ENCODE measurements at regions not wholly inside any gene's neighbourhood (a gene's known extent, or its start where the extent isn't known, plus 50 kb on each side); places are given as distances from the start of the nearest gene placed in this dataset.
"Not testable (repeated sequence)": the region's sequence is repeated elsewhere in the genome, so short reads cannot be mapped to it uniquely, and the experiment has no call there.

DNA sequence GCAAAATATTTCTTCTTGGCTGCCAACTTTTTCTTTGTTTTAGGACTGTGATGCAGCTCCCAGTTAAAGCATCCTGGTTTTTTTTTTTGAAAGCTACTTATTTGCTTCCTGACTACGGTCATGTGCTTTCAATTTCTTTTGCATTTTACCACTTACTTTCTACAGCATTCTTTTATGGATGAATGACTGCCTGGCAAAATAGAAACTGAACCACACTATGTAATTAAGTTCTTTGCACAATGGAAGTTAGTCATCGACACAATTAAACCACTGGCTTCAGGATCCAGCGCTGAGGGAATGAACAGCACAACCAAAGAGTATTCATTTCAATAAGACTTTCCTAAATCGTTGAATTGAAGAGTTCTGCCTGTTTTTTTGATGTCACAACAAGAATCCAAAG is 82.2 kb upstream of the EPHA3 start:
- Mint-ChIP-seq H3K27me3 (ENCODE audit: insufficient read depth, unreplicated experiment) (no peaks in the 10 kb centered on the region), H3K36me3 (ENCODE audit: insufficient read depth, unreplicated experiment) (no peaks in the 10 kb centered on the region), H3K27ac (ENCODE audit: unreplicated experiment) (no peak overlapping the region), H3K4me3 (ENCODE audit: unreplicated experiment) (no peak overlapping the region), H3K9me3 (ENCODE audit: unreplicated experiment) (no peaks in the 10 kb centered on the region), H3K4me1 (ENCODE audit: low read depth, unreplicated experiment) (no peaks in the 10 kb centered on the region)
- TF ChIP-seq, protein P1, sequence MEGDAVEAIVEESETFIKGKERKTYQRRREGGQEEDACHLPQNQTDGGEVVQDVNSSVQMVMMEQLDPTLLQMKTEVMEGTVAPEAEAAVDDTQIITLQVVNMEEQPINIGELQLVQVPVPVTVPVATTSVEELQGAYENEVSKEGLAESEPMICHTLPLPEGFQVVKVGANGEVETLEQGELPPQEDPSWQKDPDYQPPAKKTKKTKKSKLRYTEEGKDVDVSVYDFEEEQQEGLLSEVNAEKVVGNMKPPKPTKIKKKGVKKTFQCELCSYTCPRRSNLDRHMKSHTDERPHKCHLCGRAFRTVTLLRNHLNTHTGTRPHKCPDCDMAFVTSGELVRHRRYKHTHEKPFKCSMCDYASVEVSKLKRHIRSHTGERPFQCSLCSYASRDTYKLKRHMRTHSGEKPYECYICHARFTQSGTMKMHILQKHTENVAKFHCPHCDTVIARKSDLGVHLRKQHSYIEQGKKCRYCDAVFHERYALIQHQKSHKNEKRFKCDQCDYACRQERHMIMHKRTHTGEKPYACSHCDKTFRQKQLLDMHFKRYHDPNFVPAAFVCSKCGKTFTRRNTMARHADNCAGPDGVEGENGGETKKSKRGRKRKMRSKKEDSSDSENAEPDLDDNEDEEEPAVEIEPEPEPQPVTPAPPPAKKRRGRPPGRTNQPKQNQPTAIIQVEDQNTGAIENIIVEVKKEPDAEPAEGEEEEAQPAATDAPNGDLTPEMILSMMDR (IDR thresholded peaks at IDR 0.05; ENCODE audit: insufficient read depth in 1 of 2, low read depth in 1 of 2, low read length in 1 of 2, severe bottlenecking in 1 of 2, unreplicated experiment in 1 of 2) = no peak
- no TSS peak for BruUV-seq (replicated peaks)
- ChIA-PET CTCF (no interaction called here), POLR2A (no interaction called here)
- DNase-seq = no peak
- Histone ChIP-seq H3K4me1 (no peaks in the 10 kb centered on the region), H3K27me3 (replicated peaks; ENCODE audit: control insufficient read depth, insufficient read depth, low read length) (no peaks in the 10 kb centered on the region), H3K4me3 (ENCODE audit: low read depth, low read length) (no peak overlapping the region), H3K9me3 (no peaks in the 10 kb centered on the region), H3K36me3 (ENCODE audit: control insufficient read depth, insufficient read depth, low read length) (no peaks in the 10 kb centered on the region)
- intact Hi-C loops (cut with micrococcal nuclease; ENCODE audit: unreplicated experiment) = no loop called here

DNA sequence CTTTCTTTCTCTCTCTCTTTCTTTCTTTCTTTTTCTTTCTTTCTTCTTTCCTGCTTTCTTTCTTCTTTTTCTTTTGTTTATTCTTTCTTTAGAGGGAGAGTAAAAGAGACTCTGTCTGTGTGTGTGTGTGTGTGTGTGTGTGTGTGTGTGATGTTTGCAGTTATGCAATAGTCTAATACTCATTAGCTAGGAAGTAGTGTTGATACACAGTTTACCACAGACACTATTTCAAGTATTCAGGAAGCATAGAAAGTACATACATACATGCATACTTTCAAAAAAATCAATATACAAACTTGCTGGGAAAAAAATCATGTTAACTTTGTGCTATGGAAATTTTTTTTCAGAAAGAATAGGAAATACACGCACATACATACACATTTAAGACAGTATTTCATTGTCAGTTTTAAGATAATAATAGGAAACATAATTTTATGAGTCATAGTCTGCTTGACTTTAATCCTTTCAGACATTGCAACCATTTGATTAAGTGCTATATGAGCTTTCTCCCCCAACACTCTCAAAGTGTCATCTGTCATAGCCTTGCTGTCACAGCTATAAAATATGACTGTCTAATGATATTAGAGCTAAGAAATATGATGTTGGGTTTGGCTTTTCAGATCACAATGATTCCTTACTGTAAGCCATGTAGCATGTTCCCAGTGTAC is 74.9 kb upstream of the EPHA3 start:
- Mint-ChIP-seq H3K36me3 (ENCODE audit: insufficient read depth, unreplicated experiment) (no peaks in the 10 kb centered on the region), H3K9me3 (ENCODE audit: unreplicated experiment) (peaks cover 8% of the 10 kb centered on the region), H3K4me1 (ENCODE audit: low read depth, unreplicated experiment) (no peaks in the 10 kb centered on the region), H3K4me3 (ENCODE audit: unreplicated experiment) (no peak overlapping the region), H3K27me3 (ENCODE audit: insufficient read depth, unreplicated experiment) (no peaks in the 10 kb centered on the region), H3K27ac (ENCODE audit: unreplicated experiment) (no peak overlapping the region)
- ChIA-PET CTCF (no interaction called here), POLR2A (no interaction called here)
- Histone ChIP-seq H3K36me3 (ENCODE audit: control insufficient read depth, insufficient read depth, low read length) (no peaks in the 10 kb centered on the region), H3K9me3 (no peaks in the 10 kb centered on the region), H3K4me1 (no peaks in the 10 kb centered on the region), H3K27me3 (replicated peaks; ENCODE audit: control insufficient read depth, insufficient read depth, low read length) (no peaks in the 10 kb centered on the region), H3K4me3 (ENCODE audit: low read depth, low read length) (no peak overlapping the region)
- TF ChIP-seq, protein P1 (IDR thresholded peaks at IDR 0.05; ENCODE audit: insufficient read depth in 1 of 2, low read depth in 1 of 2, low read length in 1 of 2, severe bottlenecking in 1 of 2, unreplicated experiment in 1 of 2) = no peak
- intact Hi-C loops (cut with micrococcal nuclease; ENCODE audit: unreplicated experiment) = no loop called here
- DNase-seq = no peak
- BruUV-seq (replicated peaks) = no TSS peak

DNA sequence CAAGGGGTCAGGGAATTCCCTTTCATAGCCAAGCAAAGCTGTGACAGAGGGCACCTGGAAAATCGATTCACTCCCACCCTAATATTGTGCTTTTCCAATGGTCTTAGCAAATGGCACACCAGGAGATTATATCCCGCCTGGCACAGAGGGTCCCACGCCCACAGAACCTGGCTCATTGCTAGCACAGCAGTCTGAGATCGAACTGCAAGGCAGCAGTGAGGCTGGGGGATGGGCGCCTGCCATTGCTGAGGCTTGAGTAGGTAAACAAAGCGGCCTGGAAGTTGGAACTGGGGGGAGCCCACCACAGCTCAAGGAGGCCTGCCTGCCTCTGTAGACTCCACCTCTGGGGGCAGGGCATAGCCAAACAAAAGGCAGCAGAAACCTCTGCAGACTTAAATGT is 72.7 kb upstream of the EPHA3 start:
- intact Hi-C loops (cut with micrococcal nuclease; ENCODE audit: unreplicated experiment); BruUV-seq (replicated peaks): not testable (repeated sequence)

DNA sequence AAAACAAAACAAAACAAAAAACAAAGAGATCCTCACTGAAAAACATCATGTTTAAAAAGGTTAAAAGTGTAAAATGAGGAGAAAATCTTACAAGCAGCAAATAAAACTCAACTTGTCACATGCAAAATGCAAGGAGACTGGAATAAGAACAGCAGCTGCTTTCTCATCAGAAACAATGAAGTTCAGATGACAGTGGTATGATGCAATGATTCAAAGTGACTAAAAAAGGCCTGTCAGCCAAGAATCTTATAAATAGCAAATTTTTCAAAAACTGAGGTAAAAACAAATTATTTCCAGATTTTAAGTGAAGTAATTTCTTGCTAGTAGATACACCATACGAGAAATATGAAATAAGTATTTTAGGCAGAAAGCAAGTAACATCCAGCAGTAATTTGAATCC is 68.6 kb upstream of the EPHA3 start:
- Histone ChIP-seq H3K36me3 (ENCODE audit: control insufficient read depth, insufficient read depth, low read length) (no peaks in the 10 kb centered on the region), H3K27me3 (replicated peaks; ENCODE audit: control insufficient read depth, insufficient read depth, low read length) (no peaks in the 10 kb centered on the region), H3K9me3 (no peaks in the 10 kb centered on the region), H3K4me1 (no peaks in the 10 kb centered on the region), H3K4me3 (ENCODE audit: low read depth, low read length) (no peak overlapping the region)
- ChIA-PET CTCF (no interaction called here), POLR2A (no interaction called here)
- H3K9me3 Mint-ChIP-seq (ENCODE audit: unreplicated experiment) = peaks cover 8% of the 10 kb centered on the region
- DNase-seq = no peak
- TF ChIP-seq, protein P1 (IDR thresholded peaks at IDR 0.05; ENCODE audit: insufficient read depth in 1 of 2, low read depth in 1 of 2, low read length in 1 of 2, severe bottlenecking in 1 of 2, unreplicated experiment in 1 of 2) = no peak
- H3K27ac Mint-ChIP-seq (ENCODE audit: unreplicated experiment) = no peak overlapping the region
- no TSS peak for BruUV-seq (replicated peaks)
- H3K4me1 Mint-ChIP-seq (ENCODE audit: low read depth, unreplicated experiment) = no peaks in the 10 kb centered on the region
- intact Hi-C loops (cut with micrococcal nuclease; ENCODE audit: unreplicated experiment) = no loop called here
- H3K4me3 Mint-ChIP-seq (ENCODE audit: unreplicated experiment) = no peak overlapping the region
- H3K36me3 Mint-ChIP-seq (ENCODE audit: insufficient read depth, unreplicated experiment) = no peaks in the 10 kb centered on the region
- H3K27me3 Mint-ChIP-seq (ENCODE audit: insufficient read depth, unreplicated experiment) = no peaks in the 10 kb centered on the region

More for the DNA sequence above, 72.7 kb upstream of the EPHA3 start:
- H3K4me3 ChIP-seq (ENCODE audit: low read depth, low read length); H3K36me3 Mint-ChIP-seq (ENCODE audit: insufficient read depth, unreplicated experiment); H3K27me3 Mint-ChIP-seq (ENCODE audit: insufficient read depth, unreplicated experiment); CTCF ChIA-PET; H3K36me3 ChIP-seq (ENCODE audit: control insufficient read depth, insufficient read depth, low read length); H3K4me1 Mint-ChIP-seq (ENCODE audit: low read depth, unreplicated experiment); H3K4me1 ChIP-seq; POLR2A ChIA-PET; H3K27ac Mint-ChIP-seq (ENCODE audit: unreplicated experiment); H3K4me3 Mint-ChIP-seq (ENCODE audit: unreplicated experiment); H3K9me3 ChIP-seq; H3K27me3 ChIP-seq (replicated peaks; ENCODE audit: control insufficient read depth, insufficient read depth, low read length); H3K9me3 Mint-ChIP-seq (ENCODE audit: unreplicated experiment); DNase-seq: not testable (repeated sequence)

Measured in Caco-2 (cell line).